Uterus (tissue), 2 donors: ENCODE measurements at regions not wholly inside any gene's neighbourhood (a gene's known extent, or its start where the extent isn't known, plus 50 kb on each side); places are given as distances from the start of the nearest gene placed in this dataset.

Experiments
- CTCF ChIP-seq, 4 experiments: fragments of 200-600 bp in 2 of 4; fragments of 450-650 bp in 2 of 4; sonication (generic) in 2 of 4; IDR thresholded peaks; one replicate each; pipeline ENCODE4 v1.5.1; 2016 to 2019; ENCODE audit warnings: antibody characterized with exemption in 4 of 4, mild to moderate bottlenecking in 2 of 4, moderate library complexity in 1 of 4
- POLR2A ChIP-seq, 2 donors: fragments of 450-650 bp; IDR thresholded peaks; one replicate each; pipeline ENCODE4 v1.6.1; 2016; ENCODE audit warnings: antibody characterized with exemption in 2 of 2, mild to moderate bottlenecking in 1 of 2, moderate library complexity in 1 of 2

- no peak for TF ChIP-seq CTCF (IDR thresholded peaks at IDR 0.05)
- no peak for TF ChIP-seq POLR2A (IDR thresholded peaks at IDR 0.05)
These were observed 268.7 kb upstream of the SEL1L start for GRCh38 chr14:81802341-81802740.
